HepG2 (cell line): ENCODE measurements at regions not wholly inside any gene's neighbourhood (a gene's known extent, or its start where the extent isn't known, plus 50 kb on each side); places are given as distances from the start of the nearest gene placed in this dataset.
A peak's percentile ranks its signal among the peaks of the same experiment; 100 is the strongest.

Source experiments
- KMT2A ChIP-seq: sonication (generic); formaldehyde crosslinking; IDR thresholded peaks from 2 replicates; pipeline ENCODE4 v1.4.0; 2020; ENCODE audit warnings: missing genetic modification reagents
- MXD3 ChIP-seq: IDR thresholded peaks from 2 replicates; pipeline ENCODE4 v1.6.1; 2016; ENCODE audit warnings: mild to moderate bottlenecking, missing biosample characterization, missing genetic modification reagents
- PHB2 ChIP-seq: fragments of 450-650 bp; IDR thresholded peaks from 2 replicates; pipeline ENCODE4 v1.6.1; 2018; ENCODE audit not compliant: partially characterized antibody
- PRPF4 ChIP-seq: fragments of 200-400 bp; formaldehyde crosslinking; IDR thresholded peaks from 2 replicates; pipeline ENCODE4 v1.6.1; 2016; ENCODE audit warnings: low read length, low read depth; ENCODE audit not compliant: poor library complexity, severe bottlenecking
- RELA ChIP-seq: sonication (generic); formaldehyde crosslinking; IDR thresholded peaks from 2 replicates; pipeline ENCODE4 v1.4.0; 2020; ENCODE audit warnings: missing genetic modification reagents
- RXRB ChIP-seq: IDR thresholded peaks from 2 replicates; pipeline ENCODE4 v1.6.1; 2016; ENCODE audit warnings: borderline replicate concordance, missing genetic modification reagents, missing compliant biosample characterization
- SKI ChIP-seq: fragments of 450-650 bp; IDR thresholded peaks from one replicate; pipeline ENCODE4 v1.6.1; 2018; ENCODE audit warnings: mild to moderate bottlenecking; ENCODE audit not compliant: partially characterized antibody
- TCF12 ChIP-seq, 2 experiments: fragments of 450-650 bp in 1 of 2; sonication (generic) in 1 of 2; formaldehyde crosslinking in 1 of 2; IDR thresholded peaks; 2 replicates each; pipeline versions ENCODE4 v1.6.1 to v1.8.0; 2017 to 2022; ENCODE audit warnings: antibody characterized with exemption in 1 of 2, mild to moderate bottlenecking in 1 of 2, missing genetic modification reagents in 1 of 2, moderate library complexity in 1 of 2
- TFDP2 ChIP-seq: sonication (generic); formaldehyde crosslinking; IDR thresholded peaks from 2 replicates; pipeline ENCODE4 v1.4.0; 2020; ENCODE audit warnings: missing genetic modification reagents
- TFE3 ChIP-seq: IDR thresholded peaks from 2 replicates; pipeline ENCODE4 v1.6.1; 2016
- ZNF484 ChIP-seq: sonication (generic); formaldehyde crosslinking; IDR thresholded peaks from 2 replicates; pipeline ENCODE4 v1.5.1; 2020; ENCODE audit warnings: mild to moderate bottlenecking, low read depth, missing genetic modification reagents, borderline replicate concordance
- ZNF574 ChIP-seq: sonication (generic); formaldehyde crosslinking; IDR thresholded peaks from 2 replicates; pipeline ENCODE4 v1.4.0; 2020; ENCODE audit warnings: missing genetic modification reagents
- ZNF784 ChIP-seq: sonication (generic); formaldehyde crosslinking; IDR thresholded peaks from 2 replicates; pipeline ENCODE4 v1.5.1; 2020; ENCODE audit warnings: missing genetic modification reagents, mild to moderate bottlenecking, borderline replicate concordance

- TF ChIP-seq ZNF574 = no peak
- no peak for TF ChIP-seq MXD3 (CRISPR knock-in tag)
- TF ChIP-seq TFE3 (CRISPR knock-in tag) = no peak
- no peak for TF ChIP-seq PHB2
- TF ChIP-seq ZNF484 (CRISPR knock-in tag) = no peak
- no peak for TF ChIP-seq ZNF784 (CRISPR knock-in tag)
- no peak for TF ChIP-seq SKI
- no peak for TF ChIP-seq KMT2A (CRISPR knock-in tag)
- peak; percentile 67 for TF ChIP-seq PRPF4
- TF ChIP-seq RELA (CRISPR knock-in tag) = no peak
- no peak for TF ChIP-seq TFDP2 (CRISPR knock-in tag)
- no peak for TF ChIP-seq TCF12 (IDR thresholded peaks at IDR 0.05)
- no peak for TF ChIP-seq TCF12 (CRISPR knock-in tag; IDR thresholded peaks at IDR 0.05)
- no peak for TF ChIP-seq RXRB (CRISPR knock-in tag)
Observed at GRCh38 chr20:50395914-50396488, 114.2 kb upstream of the PTPN1 start (continued).
